NCI-H1930 (cell line): ENCODE measurements at regions not wholly inside any gene's neighbourhood (a gene's known extent, or its start where the extent isn't known, plus 50 kb on each side); places are given as distances from the start of the nearest gene placed in this dataset.

Experiments used
- DNase-seq, 2 experiments: peaks; one replicate each; lab custom pipeline; 2025; lab: John Stamatoyannopoulos, UW

- no peak for DNase-seq
These were observed 318.6 kb downstream of the PMP22 start for GRCh38 chr17:14946481-14946880.

- no peak for DNase-seq
These were observed 322.5 kb downstream of the PMP22 start for GRCh38 chr17:14942526-14943190.

DNA sequence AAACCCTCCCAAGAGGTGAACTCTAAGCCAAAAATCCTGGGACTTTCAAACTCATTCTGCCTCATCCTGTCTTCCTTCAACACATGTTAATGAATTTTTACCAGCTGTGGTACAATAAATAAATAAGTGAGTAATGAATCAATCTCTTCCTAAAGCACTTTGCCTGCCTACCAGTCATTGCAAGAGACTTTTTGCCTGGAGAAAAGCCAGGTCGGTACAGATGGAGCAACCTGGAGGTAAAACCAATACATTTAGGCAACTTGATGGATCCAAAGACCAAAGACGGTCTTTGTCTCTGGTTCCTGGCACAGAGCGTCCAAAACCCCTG, 324.2 kb downstream of the PMP22 start:
- DNase-seq, result no peak

DNA sequence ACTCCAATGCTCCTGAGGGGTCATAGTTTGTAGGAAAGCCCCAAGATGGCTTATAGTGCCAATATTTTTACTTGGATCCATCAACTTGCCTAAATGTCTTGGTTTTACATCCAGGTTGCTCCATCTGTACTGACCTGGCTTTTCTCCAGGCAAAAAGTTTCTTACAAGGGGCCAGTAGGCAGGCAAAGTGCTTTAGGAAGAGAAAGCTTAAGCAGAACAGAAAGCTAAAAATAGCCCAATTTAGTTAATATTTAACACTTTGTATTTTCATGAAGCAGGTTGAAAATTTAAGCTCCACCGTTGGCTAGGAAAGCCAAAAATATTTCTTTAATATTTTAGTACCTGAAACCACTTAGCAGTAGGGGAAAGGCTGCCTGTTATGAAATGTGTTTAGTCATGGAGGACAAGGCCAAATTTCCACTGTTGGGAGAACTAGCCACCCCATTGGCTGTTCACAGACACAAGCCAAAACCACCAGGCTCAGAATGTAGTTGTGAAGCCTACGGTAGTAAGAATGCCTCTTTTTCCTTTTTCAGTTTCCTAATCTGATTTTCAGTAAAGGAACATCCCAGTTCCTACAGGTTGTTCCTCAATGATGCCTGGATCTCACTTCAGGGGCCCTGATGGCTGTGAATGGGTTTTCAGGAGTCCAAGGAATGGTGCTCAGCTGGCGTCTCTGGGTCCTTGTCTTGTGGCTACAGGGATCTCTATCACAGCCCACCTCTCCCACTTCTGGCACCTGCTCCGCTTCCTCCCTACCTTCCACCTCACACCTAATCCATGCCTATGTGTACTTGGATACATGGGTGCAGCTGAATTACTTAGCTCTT, 324.8 kb downstream of the PMP22 start:
- no peak for DNase-seq

DNA sequence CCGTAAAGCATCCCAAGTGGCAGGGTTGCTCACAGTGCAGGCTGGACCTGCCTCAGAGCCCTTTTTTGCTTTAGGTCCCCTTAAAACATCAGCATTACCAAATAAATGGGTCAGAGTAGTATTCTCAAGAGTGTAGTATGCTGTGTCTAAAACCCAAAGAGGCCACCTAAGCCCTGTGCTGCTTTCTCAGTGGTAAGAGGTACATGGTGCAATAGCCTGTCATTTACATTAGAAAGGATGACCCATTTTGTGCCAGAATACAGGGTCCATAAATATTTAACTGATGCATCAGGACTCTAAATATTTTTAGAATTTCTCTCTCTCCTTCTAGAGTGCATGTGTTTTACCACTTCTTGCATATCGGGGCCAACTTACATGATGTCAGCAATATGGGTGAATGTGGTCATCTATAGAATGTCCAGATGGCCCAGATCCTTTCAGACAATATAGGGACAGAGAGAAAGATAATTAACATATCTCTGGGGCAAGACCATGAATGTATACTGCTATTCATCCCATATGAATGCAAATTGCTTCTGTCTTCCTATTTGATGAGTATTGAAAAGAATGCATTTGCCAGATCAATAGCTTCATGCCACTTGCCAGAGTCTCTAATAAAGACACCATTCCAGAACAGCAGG, 329.2 kb downstream of the PMP22 start:
- DNase-seq, result no peak

GRCh38 chr17:14935139-14935841, 329.8 kb downstream of the PMP22 start:
- DNase-seq, result no peak

DNA sequence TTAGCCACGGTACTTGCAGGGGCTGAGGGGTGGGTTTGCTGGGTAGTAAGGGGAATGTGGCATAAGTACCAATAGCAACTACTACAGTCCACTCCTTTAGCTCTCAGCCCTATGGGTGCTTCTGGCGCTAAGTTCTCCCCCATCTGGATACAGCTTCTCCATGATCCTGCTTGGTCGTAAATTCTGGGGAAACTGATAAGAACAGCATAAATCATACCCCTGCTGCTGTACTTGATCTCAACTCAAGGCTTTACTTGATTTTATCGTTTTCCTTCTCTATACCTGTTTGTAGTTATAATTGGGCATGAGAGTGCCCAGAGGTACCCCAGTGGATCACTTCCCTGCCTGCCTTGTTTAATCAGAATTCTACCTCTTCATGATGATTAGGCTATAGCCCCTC, 331.4 kb downstream of the PMP22 start:
- DNase-seq, result no peak

GRCh38 chr17:14926526-14927122, 338.5 kb downstream of the PMP22 start:
- peak; percentile 47 to 73 for DNase-seq

DNA sequence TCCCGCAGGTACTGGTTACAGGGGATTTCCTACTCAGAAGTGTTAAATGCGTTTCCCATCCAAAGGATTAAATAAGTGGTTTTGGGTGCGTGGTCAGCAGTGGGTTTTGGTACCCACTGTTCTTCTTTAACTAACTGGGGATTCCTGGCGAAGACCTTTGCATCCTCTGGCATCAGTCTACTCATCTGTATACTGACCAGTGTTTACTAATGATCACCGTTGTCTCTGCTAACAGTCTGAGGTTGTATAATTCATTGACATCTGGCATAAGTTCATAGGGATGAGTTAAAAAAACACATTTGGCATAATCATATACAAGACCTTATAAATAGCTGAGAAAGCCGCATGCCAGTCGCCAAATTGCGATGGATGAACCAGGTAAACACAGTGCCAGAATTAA, 339.1 kb downstream of the PMP22 start:
- DNase-seq, result no peak

GRCh38 chr17:14925498-14925897, 339.6 kb downstream of the PMP22 start:
- no peak for DNase-seq

DNA sequence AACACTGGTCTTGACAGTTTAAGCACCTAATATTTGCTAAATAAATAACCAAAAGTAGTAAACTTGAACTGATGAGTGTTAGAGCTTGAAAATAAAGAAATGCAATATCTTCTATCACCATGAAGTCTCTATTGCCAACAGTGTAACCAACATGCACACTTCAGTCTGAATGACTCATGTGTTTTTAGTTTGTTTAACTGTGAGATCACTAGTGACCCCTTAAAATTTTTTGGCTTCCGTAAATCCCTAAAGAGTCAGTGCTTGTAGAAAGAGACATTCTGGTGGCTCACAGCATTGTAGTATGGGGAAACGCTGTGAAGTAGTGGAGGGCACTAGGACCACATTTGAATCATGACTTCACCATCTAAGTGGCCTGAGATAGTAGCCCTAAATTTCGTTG, 341.1 kb downstream of the PMP22 start:
- DNase-seq, result no peak

- DNase-seq, result no peak
These were observed 342.7 kb downstream of the PMP22 start for GRCh38 chr17:14922411-14922810.

DNA sequence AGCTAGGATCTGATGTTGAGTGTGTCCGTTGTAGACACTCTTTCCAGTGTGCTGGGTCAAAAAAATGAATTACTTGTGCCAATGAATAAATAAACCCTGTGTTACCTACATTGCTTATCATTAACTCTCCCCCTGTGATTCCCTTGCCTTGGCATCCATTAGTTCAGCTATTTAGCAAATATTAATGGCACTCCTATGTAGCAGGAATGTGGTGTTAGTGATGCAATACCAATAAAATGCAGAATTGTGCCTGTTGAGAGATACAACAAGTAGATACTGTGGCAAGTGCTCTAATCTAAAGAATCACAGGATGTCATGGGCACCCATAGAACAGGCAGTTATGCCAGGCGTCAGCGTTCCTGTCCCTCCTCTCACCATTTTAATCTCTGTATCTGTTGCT, 343.2 kb downstream of the PMP22 start:
- no peak for DNase-seq

- DNase-seq, result peak in 1 of 2 experiments; percentile 36
These were observed 345.4 kb downstream of the PMP22 start for GRCh38 chr17:14919631-14920213.

DNA sequence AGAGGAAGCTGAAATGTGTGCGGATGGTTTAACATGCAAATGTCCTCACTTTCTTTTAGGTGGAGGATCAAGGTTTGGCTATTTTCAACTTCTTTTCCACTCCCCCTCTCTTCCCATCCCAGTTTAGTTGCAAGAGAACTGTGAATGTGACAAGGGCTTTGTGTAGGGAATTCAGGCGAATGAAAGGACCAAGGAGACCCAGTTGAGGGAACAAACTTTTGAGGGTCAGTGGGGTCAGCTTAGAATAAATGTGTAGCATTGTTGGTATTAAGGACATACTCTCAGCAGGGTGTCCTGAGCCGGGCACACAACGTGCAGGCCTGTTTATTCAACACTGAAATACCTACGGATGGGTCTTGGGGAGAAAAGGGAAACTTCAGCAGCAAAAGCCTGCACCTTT, 346.0 kb downstream of the PMP22 start:
- DNase-seq, result no peak

GRCh38 chr17:14918540-14918939, 346.6 kb downstream of the PMP22 start:
- DNase-seq, result no peak

DNA sequence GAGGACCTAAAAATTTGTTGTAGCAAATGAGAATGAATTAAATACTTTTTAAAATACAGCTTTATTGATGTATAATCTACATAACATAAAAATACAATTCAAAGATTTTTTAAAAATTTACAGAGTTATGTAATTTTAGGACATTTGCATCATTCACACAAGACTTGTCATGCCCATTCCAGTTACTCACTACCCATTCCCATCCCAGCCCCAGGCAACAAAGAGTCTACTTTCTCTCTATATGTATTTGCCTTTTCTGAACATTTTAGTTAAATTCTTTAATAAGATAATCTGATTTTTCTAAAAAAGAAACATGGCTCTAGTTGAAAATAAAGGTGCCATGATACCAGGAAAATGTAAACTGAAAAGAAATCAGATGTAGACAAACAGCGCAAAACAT, 354.2 kb downstream of the PMP22 start:
- DNase-seq, result no peak

DNA sequence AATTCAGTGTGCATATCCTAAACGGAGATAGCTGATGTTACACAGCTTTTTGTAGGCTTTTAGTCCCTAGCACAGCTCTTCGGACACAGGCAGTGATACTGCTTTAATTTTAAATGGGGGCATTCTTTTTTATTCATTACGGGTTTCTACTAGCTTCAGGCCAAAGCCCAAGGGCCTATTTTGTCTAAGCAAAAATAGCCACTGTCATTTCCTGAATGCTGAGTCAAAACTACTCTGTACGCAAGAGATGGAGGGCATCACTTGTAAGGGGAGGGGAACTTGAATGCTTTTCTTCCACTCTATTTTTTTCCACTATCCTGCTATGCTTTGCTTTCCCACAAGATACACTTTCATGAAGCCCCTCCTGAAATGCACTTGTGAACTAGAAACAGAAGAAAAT, 360.7 kb downstream of the PMP22 start:
- no peak for DNase-seq

GRCh38 chr17:14903854-14904253, 361.3 kb downstream of the PMP22 start:
- no peak for DNase-seq

DNA sequence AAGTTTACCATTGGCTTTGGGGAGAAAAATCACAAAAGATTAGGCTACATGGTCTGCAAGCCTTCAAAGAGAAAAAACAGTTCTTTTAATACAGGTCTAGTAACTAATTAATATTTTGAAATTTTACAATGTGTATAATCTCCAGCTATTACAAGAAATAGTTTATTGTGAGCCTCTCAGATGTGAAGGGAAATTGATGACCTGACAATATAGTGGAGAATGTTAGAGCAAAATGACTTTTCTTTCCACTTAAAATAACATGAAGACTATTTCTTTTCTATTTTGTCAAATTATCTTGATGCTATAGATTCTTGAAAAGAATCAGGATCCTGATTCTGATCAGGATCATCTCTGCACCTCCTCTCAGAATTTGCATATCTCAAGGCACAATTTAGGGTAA, 362.3 kb downstream of the PMP22 start:
- DNase-seq, result no peak

- DNase-seq, result no peak
These were observed 362.8 kb downstream of the PMP22 start for GRCh38 chr17:14902297-14902696.

DNA sequence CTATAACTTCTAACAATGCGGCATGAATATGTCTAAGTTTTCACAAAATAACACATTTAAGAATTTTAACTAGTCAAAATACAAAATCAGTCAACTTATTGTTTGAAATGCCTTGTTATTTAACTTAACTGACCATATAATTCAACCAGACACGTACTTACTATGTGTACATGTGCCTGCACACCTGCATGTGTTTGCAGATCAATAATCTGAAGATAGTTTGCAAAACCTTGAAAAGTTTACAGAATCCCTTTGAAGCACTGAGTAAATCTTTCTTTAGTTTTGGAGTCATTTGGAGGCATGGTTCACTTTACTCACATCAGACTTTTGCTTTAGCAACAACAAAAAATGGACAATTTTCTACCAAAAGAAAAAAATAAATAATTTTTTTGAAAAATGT, 363.8 kb downstream of the PMP22 start:
- no peak for DNase-seq
